GM12891 (cell line): ENCODE measurements at regions not wholly inside any gene's neighbourhood (a gene's known extent, or its start where the extent isn't known, plus 50 kb on each side); places are given as distances from the start of the nearest gene placed in this dataset.
"Not testable (repeated sequence)": the region's sequence is repeated elsewhere in the genome, so short reads cannot be mapped to it uniquely, and the experiment has no call there.

ENCODE experiments used
- PAX5 ChIP-seq: IDR thresholded peaks from 2 replicates; pipeline ENCODE4 v1.6.1; 2011; ENCODE audit warnings: low read length, moderate library complexity, mild to moderate bottlenecking; ENCODE audit not compliant: insufficient read depth, severe bottlenecking
- POLR2A ChIP-seq: IDR thresholded peaks from 2 replicates; pipeline ENCODE4 v1.6.1; 2011; ENCODE audit warnings: low read depth, low read length, control low read depth
- POLR2AphosphoS5 ChIP-seq: IDR thresholded peaks from 2 replicates; pipeline ENCODE4 v1.6.1; 2011; ENCODE audit warnings: low read depth, low read length, control low read depth
- SPI1 ChIP-seq: IDR thresholded peaks from 2 replicates; pipeline ENCODE4 v1.6.1; 2011; ENCODE audit warnings: low read depth, low read length, control low read depth
- TAF1 ChIP-seq: IDR thresholded peaks from 2 replicates; pipeline ENCODE4 v1.6.1; 2011; ENCODE audit warnings: low read depth, low read length, control low read depth

DNA sequence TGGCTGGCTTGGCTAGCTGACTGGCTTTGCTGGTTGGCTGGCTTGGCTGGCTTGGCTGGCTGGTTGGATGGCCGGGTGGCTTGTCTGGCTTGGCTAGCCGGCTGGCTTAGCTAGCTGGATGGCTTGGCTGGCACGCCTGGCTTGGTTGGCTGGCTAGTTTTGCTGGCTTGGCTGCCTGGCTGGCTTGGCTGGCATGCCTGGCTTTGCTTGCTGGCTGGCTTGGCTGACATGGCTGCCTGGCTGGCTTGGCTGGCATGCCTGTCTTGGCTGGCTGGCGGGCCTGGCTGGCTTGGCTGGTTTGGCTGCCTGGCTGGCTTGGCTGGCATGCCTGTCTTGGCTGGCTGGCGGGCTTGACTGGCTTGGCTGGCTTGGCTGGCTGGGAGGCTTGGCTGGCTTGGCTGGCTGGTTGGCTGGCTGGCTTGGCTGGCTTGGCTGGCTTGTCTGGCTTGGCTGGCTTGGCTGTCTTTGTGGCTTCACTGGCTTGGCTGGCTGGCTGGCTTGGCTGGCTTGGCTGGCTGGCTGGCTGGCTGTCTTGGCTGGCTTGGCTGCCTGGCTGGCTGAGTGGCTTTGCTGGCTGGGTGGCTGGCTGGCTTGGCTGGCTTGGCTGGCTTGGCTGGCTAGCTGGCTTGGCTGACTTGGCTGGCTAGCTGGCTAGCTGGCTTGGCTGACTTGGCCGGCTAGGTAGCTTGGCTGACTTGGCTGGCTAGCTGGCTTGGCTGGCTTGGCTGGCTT is 2808.9 kb downstream of the RPIA start:
- not testable (repeated sequence) for TF ChIP-seq POLR2AphosphoS5, POLR2A, TAF1, PAX5, SPI1
